Endodermal cell (in vitro differentiated cells): ENCODE measurements at regions not wholly inside any gene's neighbourhood (a gene's known extent, or its start where the extent isn't known, plus 50 kb on each side); places are given as distances from the start of the nearest gene placed in this dataset.
A peak's percentile ranks its signal among the peaks of the same experiment; 100 is the strongest.

Experiments
- DNase-seq: peaks from one replicate; pipeline ENCODE4 v3.0.0-alpha.2; 2017
- H3K27ac ChIP-seq: 2 replicates; pipeline ENCODE4 v1.5.1; 2013; ENCODE audit warnings: mild to moderate bottlenecking, low read depth, low read length, moderate library complexity
- H3K27me3 ChIP-seq: 2 replicates; pipeline ENCODE4 v1.6.1; 2013; ENCODE audit warnings: mild to moderate bottlenecking, low read length, moderate library complexity; ENCODE audit not compliant: insufficient read depth, control insufficient read depth, poor library complexity, severe bottlenecking
- H3K36me3 ChIP-seq: 2 replicates; pipeline ENCODE4 v1.7.0; 2013; ENCODE audit warnings: mild to moderate bottlenecking, low read length, moderate library complexity; ENCODE audit not compliant: control insufficient read depth, insufficient read depth
- H3K4me1 ChIP-seq: one replicate; pipeline ENCODE4 v1.7.0; 2013; ENCODE audit warnings: low read length; ENCODE audit not compliant: control insufficient read depth, insufficient read depth
- H3K4me3 ChIP-seq: 2 replicates; pipeline ENCODE4 v1.5.1; 2013; ENCODE audit warnings: mild to moderate bottlenecking, low read length, moderate library complexity
- H3K9ac ChIP-seq: 2 replicates; pipeline ENCODE4 v1.6.1; 2013; ENCODE audit warnings: mild to moderate bottlenecking, low read length, moderate library complexity; ENCODE audit not compliant: poor library complexity, severe bottlenecking; ENCODE audit errors: extremely low read depth
- H3K9me3 ChIP-seq: 2 replicates; pipeline ENCODE4 v1.6.1; 2013; ENCODE audit warnings: mild to moderate bottlenecking, low read length, moderate library complexity; ENCODE audit not compliant: control insufficient read depth
- H3K27ac Mint-ChIP-seq: 2 replicates; pipeline ENCODE4 v1.8.0; 2020; ENCODE audit warnings: mixed read lengths
- H3K27me3 Mint-ChIP-seq: 2 replicates; pipeline ENCODE4 v1.8.0; 2021; ENCODE audit warnings: mild to moderate bottlenecking, mixed read lengths; ENCODE audit not compliant: insufficient read depth
- H3K36me3 Mint-ChIP-seq: 2 replicates; pipeline ENCODE4 v1.8.0; 2020; ENCODE audit warnings: low read depth, mixed read lengths
- H3K4me1 Mint-ChIP-seq: 2 replicates; pipeline ENCODE4 v1.8.0; 2020; ENCODE audit warnings: mixed read lengths
- H3K4me3 Mint-ChIP-seq: 2 replicates; pipeline ENCODE4 v1.8.0; 2020; ENCODE audit warnings: mild to moderate bottlenecking, moderate library complexity, mixed read lengths
- H3K9me3 Mint-ChIP-seq: 2 replicates; pipeline ENCODE4 v1.8.0; 2020; ENCODE audit warnings: mild to moderate bottlenecking, mixed read lengths
- WGBS, 2 experiments: methylation state at CpG; one replicate each; pipeline versions ENCODE4 v1.1.5 to v1.1.7; 2013; ENCODE audit warnings: missing lambda C conversion rate in 2 of 2, mixed read lengths in 1 of 2; ENCODE audit not compliant: insufficient coverage in 1 of 2, insufficient read length in 1 of 2; 5-methylcytosine and 5-hydroxymethylcytosine counted together
- TF ChIP-seq, protein P1 (sequence below): fragments of 200-600 bp; sonication (generic); conservative IDR thresholded peaks from 2 replicates; pipeline ENCODE4 v1.5.0; 2021; ENCODE audit warnings: antibody characterized with exemption, mild to moderate bottlenecking

GRCh38 chr4:78667325-78667724 is 108.8 kb upstream of the BMP2K start:
- peaks cover 15% of the 10 kb centered on the region for H3K4me1 ChIP-seq
- no peak overlapping the region for H3K27ac Mint-ChIP-seq
- H3K4me1 Mint-ChIP-seq = peaks cover 38% of the 10 kb centered on the region
- H3K27ac ChIP-seq = no peak overlapping the region
- H3K27me3 Mint-ChIP-seq = no peaks in the 10 kb centered on the region
- H3K4me3 Mint-ChIP-seq = no peak overlapping the region
- no peak for DNase-seq
- H3K9me3 ChIP-seq = no peaks in the 10 kb centered on the region
- H3K9me3 Mint-ChIP-seq = no peaks in the 10 kb centered on the region
- TF ChIP-seq, protein P1, sequence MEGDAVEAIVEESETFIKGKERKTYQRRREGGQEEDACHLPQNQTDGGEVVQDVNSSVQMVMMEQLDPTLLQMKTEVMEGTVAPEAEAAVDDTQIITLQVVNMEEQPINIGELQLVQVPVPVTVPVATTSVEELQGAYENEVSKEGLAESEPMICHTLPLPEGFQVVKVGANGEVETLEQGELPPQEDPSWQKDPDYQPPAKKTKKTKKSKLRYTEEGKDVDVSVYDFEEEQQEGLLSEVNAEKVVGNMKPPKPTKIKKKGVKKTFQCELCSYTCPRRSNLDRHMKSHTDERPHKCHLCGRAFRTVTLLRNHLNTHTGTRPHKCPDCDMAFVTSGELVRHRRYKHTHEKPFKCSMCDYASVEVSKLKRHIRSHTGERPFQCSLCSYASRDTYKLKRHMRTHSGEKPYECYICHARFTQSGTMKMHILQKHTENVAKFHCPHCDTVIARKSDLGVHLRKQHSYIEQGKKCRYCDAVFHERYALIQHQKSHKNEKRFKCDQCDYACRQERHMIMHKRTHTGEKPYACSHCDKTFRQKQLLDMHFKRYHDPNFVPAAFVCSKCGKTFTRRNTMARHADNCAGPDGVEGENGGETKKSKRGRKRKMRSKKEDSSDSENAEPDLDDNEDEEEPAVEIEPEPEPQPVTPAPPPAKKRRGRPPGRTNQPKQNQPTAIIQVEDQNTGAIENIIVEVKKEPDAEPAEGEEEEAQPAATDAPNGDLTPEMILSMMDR = no peak
- no peaks in the 10 kb centered on the region for H3K36me3 Mint-ChIP-seq
- H3K4me3 ChIP-seq = no peak overlapping the region
- H3K9ac ChIP-seq = no peak overlapping the region
- no peaks in the 10 kb centered on the region for H3K36me3 ChIP-seq
- no peaks in the 10 kb centered on the region for H3K27me3 ChIP-seq
- WGBS, 2 experiments = 91 to 100% methylated on average over 1 to 3 of the region's 3 CpGs

DNA sequence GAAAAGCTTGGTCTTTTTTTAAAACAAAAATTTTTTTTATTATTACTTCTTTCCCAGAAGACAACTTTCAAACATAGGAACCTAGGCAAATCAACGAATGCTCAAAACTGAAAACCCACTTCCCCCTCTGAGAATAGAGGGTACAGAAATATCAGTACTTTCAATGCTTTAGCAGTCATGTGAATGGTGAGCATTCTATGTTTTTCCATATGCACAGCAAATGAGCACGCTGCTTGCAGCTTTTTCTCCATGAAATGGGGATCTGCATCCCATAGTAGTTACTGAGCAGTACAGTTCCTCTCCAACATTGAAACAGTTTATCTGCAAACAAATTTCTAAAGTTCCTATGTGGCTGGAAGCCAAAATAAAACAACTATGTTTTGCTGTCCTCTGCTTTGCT is 108.4 kb upstream of the BMP2K start:
- H3K9me3 ChIP-seq = no peaks in the 10 kb centered on the region
- no peaks in the 10 kb centered on the region for H3K9me3 Mint-ChIP-seq
- WGBS, 2 experiments = 87 to 100% methylated on average over 2 of the region's 2 CpGs

GRCh38 chr4:78669453-78669852 is 106.7 kb upstream of the BMP2K start:
- no peaks in the 10 kb centered on the region for H3K9me3 Mint-ChIP-seq
- H3K4me3 ChIP-seq = no peak overlapping the region
- H3K36me3 ChIP-seq = no peaks in the 10 kb centered on the region
- TF ChIP-seq, protein P1 = peak; percentile 76
- 86% methylated on average over 2 of the region's 3 CpGs; no CpG with 5 or more reads in 1 of the 2 experiments for WGBS, 2 experiments
- H3K4me1 Mint-ChIP-seq = peaks cover 17% of the 10 kb centered on the region
- H3K4me1 ChIP-seq = peaks cover 7% of the 10 kb centered on the region
- peaks cover 2% of the 10 kb centered on the region for H3K27me3 Mint-ChIP-seq
- no peak overlapping the region for H3K4me3 Mint-ChIP-seq
- no peaks in the 10 kb centered on the region for H3K9me3 ChIP-seq
- no peak overlapping the region for H3K9ac ChIP-seq
- no peak for DNase-seq
- H3K27me3 ChIP-seq = no peaks in the 10 kb centered on the region
- no peak overlapping the region for H3K27ac Mint-ChIP-seq
- no peaks in the 10 kb centered on the region for H3K36me3 Mint-ChIP-seq
- H3K27ac ChIP-seq = no peak overlapping the region

More for the DNA sequence above, 108.4 kb upstream of the BMP2K start:
- Histone ChIP-seq H3K27ac (no peak overlapping the region), H3K27me3 (no peaks in the 10 kb centered on the region), H3K9ac (no peak overlapping the region), H3K4me1 (peaks cover 13% of the 10 kb centered on the region), H3K4me3 (no peak overlapping the region), H3K36me3 (no peaks in the 10 kb centered on the region)
- no peaks in the 10 kb centered on the region for H3K36me3 Mint-ChIP-seq
- H3K27me3 Mint-ChIP-seq = peaks cover 2% of the 10 kb centered on the region
- DNase-seq = no peak
- no peak overlapping the region for H3K4me3 Mint-ChIP-seq
- TF ChIP-seq, protein P1 = no peak
- no peak overlapping the region for H3K27ac Mint-ChIP-seq
- peaks cover 34% of the 10 kb centered on the region for H3K4me1 Mint-ChIP-seq
